HFFc6 (cell line): ENCODE measurements at regions not wholly inside any gene's neighbourhood (a gene's known extent, or its start where the extent isn't known, plus 50 kb on each side); places are given as distances from the start of the nearest gene placed in this dataset.

ENCODE experiments used
- DNase-seq: peaks from one replicate; pipeline ENCODE4 v3.0.0-alpha.2; 2018
- H3K27ac Mint-ChIP-seq: 2 replicates; pipeline ENCODE4 v1.8.0; 2020; ENCODE audit warnings: mild to moderate bottlenecking, mixed read lengths
- H3K27me3 Mint-ChIP-seq: 2 replicates; pipeline ENCODE4 v1.8.0; 2021; ENCODE audit warnings: mild to moderate bottlenecking, moderate library complexity, mixed read lengths; ENCODE audit not compliant: insufficient read depth
- H3K36me3 Mint-ChIP-seq: 2 replicates; pipeline ENCODE4 v1.8.0; 2021; ENCODE audit warnings: low read depth, mixed read lengths
- H3K4me1 Mint-ChIP-seq: 2 replicates; pipeline ENCODE4 v1.8.0; 2020; ENCODE audit warnings: low read depth, mixed read lengths
- H3K4me3 Mint-ChIP-seq: 2 replicates; pipeline ENCODE4 v1.8.0; 2020; ENCODE audit warnings: mild to moderate bottlenecking, moderate library complexity, mixed read lengths
- H3K9me3 Mint-ChIP-seq: 2 replicates; pipeline ENCODE4 v1.8.0; 2020; ENCODE audit warnings: mild to moderate bottlenecking, mixed read lengths
- CTCF ChIP-seq: fragments of 200-600 bp; sonication (generic); IDR thresholded peaks from 2 replicates; pipeline ENCODE4 v1.5.0; 2021; ENCODE audit warnings: antibody characterized with exemption, mild to moderate bottlenecking

- Mint-ChIP-seq H3K9me3 (no peaks in the 10 kb centered on the region), H3K4me1 (peaks cover 32% of the 10 kb centered on the region), H3K27ac (peak overlapping the region; percentile 77; the same call in 1 of the 2 replicates), H3K36me3 (no peaks in the 10 kb centered on the region), H3K27me3 (peaks cover 8% of the 10 kb centered on the region), H3K4me3 (peak overlapping the region; percentile 64)
- DNase-seq: peak; percentile 71
- TF ChIP-seq CTCF: no peak
These were observed 83.4 kb downstream of the UCHL1 start for GRCh38 chr4:41339812-41340809.

- no peak for TF ChIP-seq CTCF
- Mint-ChIP-seq H3K4me1 (peaks cover 26% of the 10 kb centered on the region), H3K4me3 (peak overlapping the region; percentile 1; the same call in 1 of the 2 replicates), H3K9me3 (no peaks in the 10 kb centered on the region; the same call in 1 of the 2 replicates), H3K36me3 (peaks cover 8% of the 10 kb centered on the region; the same call in 1 of the 2 replicates), H3K27me3 (peaks cover 11% of the 10 kb centered on the region; the same call in 1 of the 2 replicates), H3K27ac (peak overlapping the region; percentile 21; the same call in 1 of the 2 replicates)
- DNase-seq: peak; percentile 41
These were observed 89.8 kb downstream of the UCHL1 start for GRCh38 chr4:41346306-41347061.

GRCh38 chr4:41349021-41349420, 92.3 kb downstream of the UCHL1 start:
- Mint-ChIP-seq H3K36me3 (peaks cover 15% of the 10 kb centered on the region; the same call in 1 of the 2 replicates), H3K27me3 (peaks cover 6% of the 10 kb centered on the region), H3K4me1 (peaks cover 19% of the 10 kb centered on the region), H3K27ac (no peak overlapping the region), H3K4me3 (no peak overlapping the region), H3K9me3 (peaks cover 8% of the 10 kb centered on the region)
- DNase-seq: no peak
- TF ChIP-seq CTCF: no peak

- no peak for DNase-seq
- peaks cover 12% of the 10 kb centered on the region; the same call in 1 of the 2 replicates for H3K36me3 Mint-ChIP-seq
- peak overlapping the region; percentile 62; the same call in 1 of the 2 replicates for H3K4me3 Mint-ChIP-seq
- peaks cover 15% of the 10 kb centered on the region for H3K27me3 Mint-ChIP-seq
- peak overlapping the region; percentile 84; the same call in 1 of the 2 replicates for H3K27ac Mint-ChIP-seq
- peaks cover 51% of the 10 kb centered on the region; the same call in 1 of the 2 replicates for H3K4me1 Mint-ChIP-seq
- peak; percentile 53; the same call in 1 of the 2 replicates for TF ChIP-seq CTCF
- peaks cover 10% of the 10 kb centered on the region for H3K9me3 Mint-ChIP-seq
These were observed 102.1 kb downstream of the UCHL1 start for GRCh38 chr4:41358647-41359421.

- Mint-ChIP-seq H3K27ac (peak overlapping the region; percentile 84; the same call in 1 of the 2 replicates), H3K4me1 (peaks cover 56% of the 10 kb centered on the region; the same call in 1 of the 2 replicates), H3K4me3 (peak overlapping the region; percentile 62; the same call in 1 of the 2 replicates), H3K9me3 (peaks cover 4% of the 10 kb centered on the region; the same call in 1 of the 2 replicates), H3K36me3 (peaks cover 9% of the 10 kb centered on the region; the same call in 1 of the 2 replicates), H3K27me3 (peaks cover 15% of the 10 kb centered on the region)
- no peak for TF ChIP-seq CTCF
- DNase-seq: no peak
These were observed 102.7 kb downstream of the UCHL1 start for GRCh38 chr4:41359422-41359775.
